ENCODE measurements at regions not wholly inside any gene's neighbourhood (a gene's known extent, or its start where the extent isn't known, plus 50 kb on each side); places are given as distances from the start of the nearest gene placed in this dataset.

DNA sequence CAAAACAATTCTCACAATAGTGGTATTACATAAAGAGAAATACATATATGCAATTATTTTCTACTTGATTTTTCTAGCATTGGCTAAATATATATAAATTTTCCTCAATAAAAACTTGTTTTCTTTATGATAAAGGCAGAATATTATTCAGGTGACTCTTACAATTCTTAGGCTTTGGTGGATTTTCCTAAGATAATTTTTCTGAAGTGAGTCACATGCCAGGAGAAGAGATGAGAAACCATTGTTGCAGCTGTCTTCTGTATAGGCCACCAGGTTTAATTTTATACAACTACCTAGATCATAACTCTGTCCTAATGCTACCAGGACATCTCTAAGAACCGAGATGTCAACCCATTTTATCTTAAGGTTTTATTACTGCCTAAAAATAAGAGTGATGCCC, 552.4 kb upstream of the CDH2 start:
- FAIRE-seq (no peak), DNase-seq (ENCODE audit: low read depth in 1 of 2, low spot score in 2 of 2) (no peak)
- H3K23me2 ChIP-seq (ENCODE audit: low read depth, low read length), result 0 out of 2 replicates have a peak, but pooled peaks cover 2% of the 10 kb centered on the region
- H3K79me2 ChIP-seq (ENCODE audit: control insufficient read depth in 1 of 2, insufficient read depth in 2 of 2, low read length in 2 of 2), result no peaks in the 10 kb centered on the region
- H4K20me1 ChIP-seq (replicated peaks in 1 of 2; ENCODE audit: control insufficient read depth in 1 of 2, insufficient read depth in 2 of 2, low read length in 2 of 2), result no peaks in the 10 kb centered on the region
- H3K23ac ChIP-seq (ENCODE audit: insufficient read length), result no peak overlapping the region
- H2BK12ac ChIP-seq (ENCODE audit: low read depth, low read length), result no peak overlapping the region
- no peak overlapping the region for H3K14ac ChIP-seq (ENCODE audit: insufficient read length)
- H3K27me3 ChIP-seq (replicated peaks in 1 of 4; ENCODE audit: control insufficient read depth in 3 of 4, extremely low read depth in 1 of 4, insufficient read depth in 3 of 4, low read length in 3 of 4), result no peaks in the 10 kb centered on the region
- H3K27ac ChIP-seq (ENCODE audit: low read depth, low read length), result no peak overlapping the region
- no peak overlapping the region for H3K4me2 ChIP-seq (ENCODE audit: insufficient read depth in 1 of 2, low read depth in 2 of 2, low read length in 2 of 2)
- no peak overlapping the region for H3K18ac ChIP-seq (ENCODE audit: extremely low read depth, low read length)
- H4K8ac ChIP-seq (ENCODE audit: extremely low read depth, insufficient read depth, low read length), result no peak overlapping the region
- peaks cover 0 to 3% (median 0%) of the 10 kb centered on the region in 4 experiments; a peak in 1 of 7 replicates for H3K4me1 ChIP-seq (replicated peaks in 1 of 4; ENCODE audit: control insufficient read depth in 3 of 4, insufficient read depth in 4 of 4, low read length in 3 of 4)
- ChIA-PET CTCF (ENCODE audit: partially characterized antibody) (no interaction called here), POLR2A (ENCODE audit: partially characterized antibody) (no interaction called here)
- no peak overlapping the region for H2BK120ac ChIP-seq (replicated peaks; ENCODE audit: low read depth, low read length)
- no peaks in the 10 kb centered on the region for H3K36me3 ChIP-seq (ENCODE audit: control insufficient read depth in 2 of 4, insufficient read depth in 4 of 4, low read length in 3 of 4)
- no peak overlapping the region for H3K9ac ChIP-seq (replicated peaks in 1 of 4; ENCODE audit: extremely low read depth in 1 of 4, low read depth in 3 of 4, low read length in 3 of 4)
- no peak overlapping the region for H2AK5ac ChIP-seq (ENCODE audit: low read depth, low read length)
- no peak overlapping the region for H3K4me3 ChIP-seq (ENCODE audit: extremely low read depth in 1 of 4, insufficient read depth in 2 of 4, low read depth in 3 of 4, low read length in 4 of 4)
- H2BK20ac ChIP-seq (ENCODE audit: low read length), result no peak overlapping the region
- no peaks in the 10 kb centered on the region for H3K9me3 ChIP-seq (ENCODE audit: insufficient read depth in 2 of 2, low read depth in 1 of 2, low read length in 1 of 2)
- 85% methylated on average over 1 of the region's 1 CpG; no CpG with 5 or more reads in 1 of the 2 experiments for WGBS, 2 experiments (ENCODE audit: extremely low coverage in 1 of 2, insufficient coverage in 1 of 2, insufficient read length in 1 of 2, insufficient replicate concordance in 2 of 2, low coverage in 1 of 2, low lambda C conversion rate in 2 of 2, missing lambda C conversion rate in 1 of 2)
- no peak overlapping the region for H4K5ac ChIP-seq (ENCODE audit: insufficient read length, low read depth, low read length)
- H4K91ac ChIP-seq (replicated peaks; ENCODE audit: insufficient read length, low read length), result no peak overlapping the region
- H3K79me1 ChIP-seq (ENCODE audit: low read depth, low read length), result no peaks in the 10 kb centered on the region
- H2BK5ac ChIP-seq (ENCODE audit: low read depth, low read length), result no peak overlapping the region
- no peak overlapping the region for H3K4ac ChIP-seq (replicated peaks; ENCODE audit: insufficient read length, low read depth, low read length)
- H3K56ac ChIP-seq (replicated peaks; ENCODE audit: insufficient read length, low read depth, low read length), result no peak overlapping the region
- H2BK15ac ChIP-seq (ENCODE audit: low read length), result no peak overlapping the region
- H2AFZ ChIP-seq (ENCODE audit: low read length), result no peak overlapping the region
- TF ChIP-seq MAFK (IDR thresholded peaks at IDR 0.05; ENCODE audit: low read depth, low read length) (no peak), POLR2A (IDR thresholded peaks at IDR 0.05; ENCODE audit: control extremely low read depth in 1 of 2, low read depth in 2 of 2, low read length in 2 of 2) (no peak), RXRA (IDR thresholded peaks at IDR 0.05; ENCODE audit: insufficient read depth, low read depth, low read length) (no peak), BRCA1 (IDR thresholded peaks at IDR 0.05; ENCODE audit: low read depth, low read length) (no peak), TAF7 (optimal IDR thresholded peaks at IDR 0.05; ENCODE audit: borderline replicate concordance, low read depth, low read length) (no peak), JUND (IDR thresholded peaks at IDR 0.05; ENCODE audit: low read length) (no peak), TEAD4 (IDR thresholded peaks at IDR 0.05; ENCODE audit: low read depth, low read length) (no peak), SP1 (IDR thresholded peaks at IDR 0.05; ENCODE audit: low read depth, low read length) (no peak), CEBPB (IDR thresholded peaks at IDR 0.05; ENCODE audit: low read depth, low read length) (no peak), YY1 (IDR thresholded peaks at IDR 0.05; ENCODE audit: low read depth, low read length) (no peak), NANOG (IDR thresholded peaks at IDR 0.05; ENCODE audit: insufficient read depth, low read depth, low read length, poor library complexity, severe bottlenecking) (no peak), POLR2AphosphoS5 (IDR thresholded peaks at IDR 0.05; ENCODE audit: low read depth, low read length) (no peak), TCF12 (IDR thresholded peaks at IDR 0.05; ENCODE audit: low read depth, low read length) (no peak), EGR1 (IDR thresholded peaks at IDR 0.05; ENCODE audit: borderline replicate concordance, low read depth, low read length) (no peak), GTF2F1 (IDR thresholded peaks at IDR 0.05; ENCODE audit: borderline replicate concordance, low read depth, low read length) (no peak)
- TF ChIP-seq, protein P1, sequence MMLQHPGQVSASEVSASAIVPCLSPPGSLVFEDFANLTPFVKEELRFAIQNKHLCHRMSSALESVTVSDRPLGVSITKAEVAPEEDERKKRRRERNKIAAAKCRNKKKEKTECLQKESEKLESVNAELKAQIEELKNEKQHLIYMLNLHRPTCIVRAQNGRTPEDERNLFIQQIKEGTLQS (IDR thresholded peaks at IDR 0.05; ENCODE audit: insufficient read depth, low read depth, low read length), result no peak
